ENCODE measurements at regions not wholly inside any gene's neighbourhood (a gene's known extent, or its start where the extent isn't known, plus 50 kb on each side); places are given as distances from the start of the nearest gene placed in this dataset.

DNA sequence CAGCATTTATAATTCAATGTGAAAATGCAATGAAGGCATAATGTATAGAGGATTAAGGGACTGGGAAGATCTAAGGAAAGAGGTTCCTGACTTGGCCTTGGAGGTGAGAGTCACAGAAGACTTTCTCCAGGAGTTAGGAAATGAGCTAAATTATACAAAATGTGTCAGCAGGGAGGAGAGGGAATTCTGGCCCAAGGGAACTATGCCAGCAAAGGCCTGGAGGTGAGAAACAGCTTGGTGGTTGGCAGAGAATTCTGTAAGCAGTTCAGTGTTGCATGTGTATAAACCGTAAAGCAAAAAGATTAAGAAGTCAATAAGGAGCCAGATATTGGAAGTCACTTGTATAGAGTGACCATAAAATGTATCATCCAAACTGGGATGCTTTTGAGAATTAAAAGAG lies 142.2 kb upstream of the SESN3 start:
- no peak for DNase-seq (ENCODE audit: low read depth in 1 of 2, low spot score in 2 of 2)
- 100% methylated on average over 1 of the region's 1 CpG; no CpG with 5 or more reads in 1 of the 2 experiments for WGBS, 2 experiments (ENCODE audit: extremely low coverage in 1 of 2, insufficient coverage in 1 of 2, insufficient read length in 1 of 2, insufficient replicate concordance in 2 of 2, low coverage in 1 of 2, low lambda C conversion rate in 2 of 2, missing lambda C conversion rate in 1 of 2)
- H3K27me3 ChIP-seq (replicated peaks in 1 of 4; ENCODE audit: control insufficient read depth in 3 of 4, extremely low read depth in 1 of 4, insufficient read depth in 3 of 4, low read length in 3 of 4): no peaks in the 10 kb centered on the region
- H3K23ac ChIP-seq (ENCODE audit: insufficient read length): no peak overlapping the region
- no peak overlapping the region for H3K4me2 ChIP-seq (ENCODE audit: insufficient read depth in 1 of 2, low read depth in 2 of 2, low read length in 2 of 2)
- H3K36me3 ChIP-seq (ENCODE audit: control insufficient read depth in 2 of 4, insufficient read depth in 4 of 4, low read length in 3 of 4): no peaks in the 10 kb centered on the region
- H4K91ac ChIP-seq (replicated peaks; ENCODE audit: insufficient read length, low read length): no peak overlapping the region
- no peak overlapping the region for H3K18ac ChIP-seq (ENCODE audit: extremely low read depth, low read length)
- no peak for TF ChIP-seq BCL11A (IDR thresholded peaks at IDR 0.05; ENCODE audit: low read depth in 2 of 2, low read length in 2 of 2)
- no peaks in the 10 kb centered on the region for H3K79me1 ChIP-seq (ENCODE audit: low read depth, low read length)
- peaks cover 0 to 9% (median 2%) of the 10 kb centered on the region in 4 experiments; a peak in 2 of 7 replicates for H3K4me1 ChIP-seq (replicated peaks in 1 of 4; ENCODE audit: control insufficient read depth in 3 of 4, insufficient read depth in 4 of 4, low read length in 3 of 4)
- H3K9ac ChIP-seq (replicated peaks in 1 of 4; ENCODE audit: extremely low read depth in 1 of 4, low read depth in 3 of 4, low read length in 3 of 4): no peak overlapping the region
- no peak overlapping the region for H2BK15ac ChIP-seq (ENCODE audit: low read length)
- no peak overlapping the region for H2AK5ac ChIP-seq (ENCODE audit: low read depth, low read length)
- no peak overlapping the region for H4K8ac ChIP-seq (ENCODE audit: extremely low read depth, insufficient read depth, low read length)
- H2AFZ ChIP-seq (ENCODE audit: low read length): no peak overlapping the region
- ChIA-PET POLR2A (ENCODE audit: partially characterized antibody) (no interaction called here), CTCF (ENCODE audit: partially characterized antibody) (interaction anchor here (0.6 to 1.5 kb wide), 2 partner anchors 269 to 365 kb away, joined by 4 read pairs; no protein-coding TSS in a partner anchor)
- FAIRE-seq: no peak
- H4K20me1 ChIP-seq (replicated peaks in 1 of 2; ENCODE audit: control insufficient read depth in 1 of 2, insufficient read depth in 2 of 2, low read length in 2 of 2): no peaks in the 10 kb centered on the region
- no peak overlapping the region for H3K14ac ChIP-seq (ENCODE audit: insufficient read length)
- H3K4me3 ChIP-seq (ENCODE audit: extremely low read depth in 1 of 4, insufficient read depth in 2 of 4, low read depth in 3 of 4, low read length in 4 of 4): no peak overlapping the region
- no peak overlapping the region for H2BK12ac ChIP-seq (ENCODE audit: low read depth, low read length)
- H3K23me2 ChIP-seq (ENCODE audit: low read depth, low read length): 0 out of 2 replicates have a peak, but pooled peaks cover 2% of the 10 kb centered on the region
- H3K56ac ChIP-seq (replicated peaks; ENCODE audit: insufficient read length, low read depth, low read length): no peak overlapping the region
- no peak overlapping the region for H3K4ac ChIP-seq (replicated peaks; ENCODE audit: insufficient read length, low read depth, low read length)
- H3K27ac ChIP-seq (ENCODE audit: low read depth, low read length): no peak overlapping the region
- no peak overlapping the region for H2BK20ac ChIP-seq (ENCODE audit: low read length)
- H4K5ac ChIP-seq (ENCODE audit: insufficient read length, low read depth, low read length): no peak overlapping the region
- no peak overlapping the region for H2BK120ac ChIP-seq (replicated peaks; ENCODE audit: low read depth, low read length)
- no peaks in the 10 kb centered on the region for H3K9me3 ChIP-seq (ENCODE audit: insufficient read depth in 2 of 2, low read depth in 1 of 2, low read length in 1 of 2)
- no peak overlapping the region for H2BK5ac ChIP-seq (ENCODE audit: low read depth, low read length)
- no peaks in the 10 kb centered on the region for H3K79me2 ChIP-seq (ENCODE audit: control insufficient read depth in 1 of 2, insufficient read depth in 2 of 2, low read length in 2 of 2)
